Calu3 (cell line): ENCODE measurements at regions not wholly inside any gene's neighbourhood (a gene's known extent, or its start where the extent isn't known, plus 50 kb on each side); places are given as distances from the start of the nearest gene placed in this dataset.

Experiments used
- BruUV-seq: library from RNA; stranded (reverse); fragments of 400-500 nt; replicated peaks from 2 replicates; lab custom pipeline; 2021; lab: Mats Ljungman, UMichigan
- CTCF ChIA-PET: fragments of 300-600 bp; sonication (Branson Sonifier 250); formaldehyde crosslinking; loops from one replicate; lab custom pipeline; 2022; ENCODE audit warnings: antibody characterized with exemption; lab: Charles Lee
- DNase-seq: peaks from one replicate; pipeline ENCODE4 v3.0.0; 2022
- H3K27ac Mint-ChIP-seq: one replicate; pipeline ENCODE4 v1.8.0; 2022; ENCODE audit warnings: mixed read lengths; ENCODE audit not compliant: unreplicated experiment
- H3K27me3 Mint-ChIP-seq: one replicate; pipeline ENCODE4 v1.8.0; 2022; ENCODE audit warnings: mixed read lengths; ENCODE audit not compliant: unreplicated experiment
- H3K36me3 Mint-ChIP-seq: one replicate; pipeline ENCODE4 v1.8.0; 2022; ENCODE audit warnings: mild to moderate bottlenecking, moderate library complexity, mixed read lengths; ENCODE audit not compliant: insufficient read depth, unreplicated experiment
- H3K4me1 Mint-ChIP-seq: one replicate; pipeline ENCODE4 v1.8.0; 2022; ENCODE audit warnings: mild to moderate bottlenecking, low read depth, mixed read lengths; ENCODE audit not compliant: unreplicated experiment
- H3K4me3 Mint-ChIP-seq: one replicate; pipeline ENCODE4 v1.8.0; 2022; ENCODE audit warnings: mild to moderate bottlenecking, low read depth, moderate library complexity, mixed read lengths; ENCODE audit not compliant: unreplicated experiment
- H3K9me3 Mint-ChIP-seq: one replicate; pipeline ENCODE4 v1.8.0; 2022; ENCODE audit warnings: low read depth, mixed read lengths; ENCODE audit not compliant: unreplicated experiment
- CTCF ChIP-seq: fragments of 200-600 bp; IDR thresholded peaks from one replicate; pipeline ENCODE4 v1.8.0; 2022; ENCODE audit warnings: antibody characterized with exemption; ENCODE audit not compliant: unreplicated experiment
- intact Hi-C: fragments of 100-400 bp; cut with micrococcal nuclease; formaldehyde crosslinking; loops from one replicate; pipeline ENCODE4 v1.10.0; 2022; ENCODE audit not compliant: unreplicated experiment

GRCh38 chr2:144660518-144661316, 140.8 kb upstream of the ZEB2 start:
- no peaks in the 10 kb centered on the region for H3K27me3 Mint-ChIP-seq
- H3K27ac Mint-ChIP-seq = no peak overlapping the region
- intact Hi-C loops = no loop called here
- no peak overlapping the region for H3K4me3 Mint-ChIP-seq
- H3K9me3 Mint-ChIP-seq = no peaks in the 10 kb centered on the region
- H3K4me1 Mint-ChIP-seq = no peaks in the 10 kb centered on the region
- no peak for DNase-seq
- no peak for TF ChIP-seq CTCF
- CTCF ChIA-PET = no interaction called here
- no TSS peak for BruUV-seq
- no peaks in the 10 kb centered on the region for H3K36me3 Mint-ChIP-seq

- Mint-ChIP-seq H3K4me3 (no peak overlapping the region), H3K4me1 (no peaks in the 10 kb centered on the region), H3K27me3 (no peaks in the 10 kb centered on the region), H3K36me3 (no peaks in the 10 kb centered on the region), H3K27ac (no peak overlapping the region), H3K9me3 (no peaks in the 10 kb centered on the region)
- intact Hi-C loops = no loop called here
- TF ChIP-seq CTCF = no peak
- no TSS peak for BruUV-seq
- no peak for DNase-seq
- CTCF ChIA-PET = no interaction called here
These were observed 139.9 kb upstream of the ZEB2 start for GRCh38 chr2:144659731-144660275.

- Mint-ChIP-seq H3K27ac (no peak overlapping the region), H3K27me3 (no peaks in the 10 kb centered on the region), H3K4me3 (no peak overlapping the region), H3K36me3 (no peaks in the 10 kb centered on the region), H3K9me3 (no peaks in the 10 kb centered on the region), H3K4me1 (no peaks in the 10 kb centered on the region)
- no peak for TF ChIP-seq CTCF
- intact Hi-C loops = no loop called here
- CTCF ChIA-PET = no interaction called here
- no TSS peak for BruUV-seq
- no peak for DNase-seq
These were observed 134.6 kb upstream of the ZEB2 start for GRCh38 chr2:144654523-144654922.

GRCh38 chr2:144650907-144651306, 131.0 kb upstream of the ZEB2 start:
- no TSS peak for BruUV-seq
- H3K27me3 Mint-ChIP-seq = no peaks in the 10 kb centered on the region
- no peaks in the 10 kb centered on the region for H3K9me3 Mint-ChIP-seq
- CTCF ChIA-PET = no interaction called here
- H3K4me3 Mint-ChIP-seq = no peak overlapping the region
- H3K27ac Mint-ChIP-seq = no peak overlapping the region
- no peak for TF ChIP-seq CTCF
- intact Hi-C loops = no loop called here
- no peaks in the 10 kb centered on the region for H3K36me3 Mint-ChIP-seq
- no peaks in the 10 kb centered on the region for H3K4me1 Mint-ChIP-seq
- no peak for DNase-seq
